Prostate gland (tissue), 2 donors: ENCODE measurements at regions not wholly inside any gene's neighbourhood (a gene's known extent, or its start where the extent isn't known, plus 50 kb on each side); places are given as distances from the start of the nearest gene placed in this dataset.

Source experiments
- DNase-seq: peaks from one replicate; pipeline ENCODE4 v3.0.0-alpha.2; 2019; ENCODE audit warnings: low spot score
- H3K27ac ChIP-seq, 2 donors: fragments of 200-600 bp; sonication (generic); 2 replicates each; pipeline ENCODE4 v1.5.1; 2017 to 2019
- H3K27me3 ChIP-seq: fragments of 200-600 bp; sonication (generic); replicated peaks from 2 replicates; pipeline ENCODE4 v1.5.1; 2019; ENCODE audit not compliant: insufficient read depth
- H3K36me3 ChIP-seq, 2 donors: fragments of 200-600 bp; sonication (generic); 1 replicate in 1 of 2; 2 replicates in 1 of 2; pipeline versions ENCODE4 v1.5.1 to v1.8.1; 2017 to 2019
- H3K4me1 ChIP-seq: fragments of 200-600 bp; sonication (generic); replicated peaks from 2 replicates; pipeline ENCODE4 v1.5.1; 2019
- H3K4me3 ChIP-seq, 2 donors: fragments of 200-600 bp; sonication (generic); 2 replicates each; pipeline ENCODE4 v1.5.1; 2017 to 2019
- H3K9me3 ChIP-seq: fragments of 200-600 bp; sonication (generic); 2 replicates; pipeline ENCODE4 v1.5.1; 2017
- POLR2A ChIP-seq: fragments of 450-650 bp; IDR thresholded peaks from one replicate; pipeline ENCODE4 v1.6.1; 2016; ENCODE audit warnings: antibody characterized with exemption, mild to moderate bottlenecking
- POLR2AphosphoS5 ChIP-seq: sonication (generic); formaldehyde crosslinking; IDR thresholded peaks from one replicate; pipeline ENCODE4 v1.6.1; 2017; ENCODE audit warnings: antibody characterized with exemption
- WGBS: methylation state at CpG from one replicate; pipeline ENCODE4 v1.1.5; 2018; 5-methylcytosine and 5-hydroxymethylcytosine counted together
- intact Hi-C: fragments of 100-400 bp; cut with DNase I; formaldehyde crosslinking; loops from one replicate; pipeline ENCODE4 v1.14.2; 2022
- TF ChIP-seq, protein P1 (sequence below), 4 experiments: fragments of 200-600 bp in 2 of 4; fragments of 450-650 bp in 2 of 4; sonication (generic) in 2 of 4; IDR thresholded peaks; 1 replicate in 3 of 4; 2 replicates in 1 of 4; pipeline ENCODE4 v1.5.1; 2016 to 2019; ENCODE audit warnings: antibody characterized with exemption in 4 of 4, mild to moderate bottlenecking in 2 of 4, moderate library complexity in 2 of 4

DNA sequence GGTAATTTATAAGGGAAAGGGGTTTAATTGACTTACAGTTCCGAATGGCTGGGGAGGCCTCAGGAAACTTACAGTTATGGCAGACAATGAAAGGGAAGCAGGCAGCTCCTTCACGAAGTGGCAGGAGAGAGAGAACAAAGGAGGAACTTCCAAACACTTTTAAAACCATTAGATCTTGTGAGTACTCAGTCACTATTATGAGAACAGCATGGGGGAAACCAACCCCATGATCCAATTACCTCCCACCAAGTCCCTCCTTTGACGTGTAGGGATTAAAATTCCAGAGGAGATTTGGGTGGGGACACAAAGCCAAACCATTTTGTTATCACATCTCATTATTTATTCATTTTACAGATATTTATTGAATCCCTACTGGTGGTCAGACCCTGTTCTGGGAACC is 822.8 kb downstream of the GALC start:
- Histone ChIP-seq H3K9me3 (no peaks in the 10 kb centered on the region), H3K36me3 (no peaks in the 10 kb centered on the region), H3K4me1 (no peaks in the 10 kb centered on the region), H3K4me3 (no peak overlapping the region), H3K27ac (no peak overlapping the region), H3K27me3 (no peaks in the 10 kb centered on the region)
- no peak for DNase-seq
- WGBS = 44% methylated on average over 3 of the region's 3 CpGs
- intact Hi-C loops = no loop called here
- TF ChIP-seq POLR2AphosphoS5 (no peak), POLR2A (no peak)
- TF ChIP-seq, protein P1, sequence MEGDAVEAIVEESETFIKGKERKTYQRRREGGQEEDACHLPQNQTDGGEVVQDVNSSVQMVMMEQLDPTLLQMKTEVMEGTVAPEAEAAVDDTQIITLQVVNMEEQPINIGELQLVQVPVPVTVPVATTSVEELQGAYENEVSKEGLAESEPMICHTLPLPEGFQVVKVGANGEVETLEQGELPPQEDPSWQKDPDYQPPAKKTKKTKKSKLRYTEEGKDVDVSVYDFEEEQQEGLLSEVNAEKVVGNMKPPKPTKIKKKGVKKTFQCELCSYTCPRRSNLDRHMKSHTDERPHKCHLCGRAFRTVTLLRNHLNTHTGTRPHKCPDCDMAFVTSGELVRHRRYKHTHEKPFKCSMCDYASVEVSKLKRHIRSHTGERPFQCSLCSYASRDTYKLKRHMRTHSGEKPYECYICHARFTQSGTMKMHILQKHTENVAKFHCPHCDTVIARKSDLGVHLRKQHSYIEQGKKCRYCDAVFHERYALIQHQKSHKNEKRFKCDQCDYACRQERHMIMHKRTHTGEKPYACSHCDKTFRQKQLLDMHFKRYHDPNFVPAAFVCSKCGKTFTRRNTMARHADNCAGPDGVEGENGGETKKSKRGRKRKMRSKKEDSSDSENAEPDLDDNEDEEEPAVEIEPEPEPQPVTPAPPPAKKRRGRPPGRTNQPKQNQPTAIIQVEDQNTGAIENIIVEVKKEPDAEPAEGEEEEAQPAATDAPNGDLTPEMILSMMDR (IDR thresholded peaks at IDR 0.05) = no peak

GRCh38 chr14:87169362-87169761 is 823.6 kb downstream of the GALC start:
- no peaks in the 10 kb centered on the region for H3K36me3 ChIP-seq

GRCh38 chr14:87161502-87161901 is 831.5 kb downstream of the GALC start:
- WGBS = 41% methylated on average over 4 of the region's 4 CpGs
- Histone ChIP-seq H3K27ac (no peak overlapping the region), H3K36me3 (no peaks in the 10 kb centered on the region), H3K9me3 (no peaks in the 10 kb centered on the region), H3K27me3 (no peaks in the 10 kb centered on the region), H3K4me1 (no peaks in the 10 kb centered on the region), H3K4me3 (no peak overlapping the region)
- no peak for DNase-seq
- TF ChIP-seq POLR2AphosphoS5 = no peak
- TF ChIP-seq, protein P1 (IDR thresholded peaks at IDR 0.05) = no peak
- no peak for TF ChIP-seq POLR2A
- intact Hi-C loops = no loop called here

More at GRCh38 chr14:87169362-87169761, 823.6 kb downstream of the GALC start:
- intact Hi-C loops = no loop called here
- Histone ChIP-seq H3K4me1 (no peaks in the 10 kb centered on the region), H3K4me3 (no peak overlapping the region), H3K9me3 (no peaks in the 10 kb centered on the region), H3K27me3 (no peaks in the 10 kb centered on the region), H3K27ac (no peak overlapping the region)
- 97% methylated on average over 2 of the region's 2 CpGs for WGBS
- DNase-seq = no peak
- TF ChIP-seq, protein P1 (IDR thresholded peaks at IDR 0.05) = no peak
- TF ChIP-seq POLR2AphosphoS5 = no peak
- no peak for TF ChIP-seq POLR2A

DNA sequence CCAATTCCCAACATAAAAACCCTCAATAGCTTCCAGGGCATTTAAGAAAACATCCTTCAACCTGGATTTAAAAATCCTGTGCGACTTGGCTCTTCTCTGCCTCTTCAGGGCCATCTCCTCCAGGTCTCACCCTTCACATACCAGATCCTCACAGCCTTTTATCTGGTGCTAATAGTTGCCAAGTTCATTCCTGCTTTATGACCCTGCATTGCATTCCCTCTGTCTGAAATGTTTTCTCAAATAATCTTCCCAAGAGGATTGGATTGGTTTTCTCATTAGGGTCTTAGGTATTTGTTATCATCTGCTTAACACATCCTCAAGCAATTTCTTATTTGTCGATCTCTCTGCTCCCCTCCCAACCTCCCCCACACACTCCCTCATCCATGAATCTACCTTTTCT is 832.0 kb downstream of the GALC start:
- no peaks in the 10 kb centered on the region for H3K36me3 ChIP-seq
- no peaks in the 10 kb centered on the region for H3K27me3 ChIP-seq
- TF ChIP-seq POLR2A (no peak), POLR2AphosphoS5 (no peak)
- TF ChIP-seq, protein P1 (IDR thresholded peaks at IDR 0.05) = no peak
- intact Hi-C loops = no loop called here
- H3K27ac ChIP-seq = no peak overlapping the region
- WGBS = 19% methylated on average over 2 of the region's 2 CpGs
- H3K9me3 ChIP-seq = no peaks in the 10 kb centered on the region
- H3K4me1 ChIP-seq = no peaks in the 10 kb centered on the region
- H3K4me3 ChIP-seq = no peak overlapping the region
- no peak for DNase-seq

DNA sequence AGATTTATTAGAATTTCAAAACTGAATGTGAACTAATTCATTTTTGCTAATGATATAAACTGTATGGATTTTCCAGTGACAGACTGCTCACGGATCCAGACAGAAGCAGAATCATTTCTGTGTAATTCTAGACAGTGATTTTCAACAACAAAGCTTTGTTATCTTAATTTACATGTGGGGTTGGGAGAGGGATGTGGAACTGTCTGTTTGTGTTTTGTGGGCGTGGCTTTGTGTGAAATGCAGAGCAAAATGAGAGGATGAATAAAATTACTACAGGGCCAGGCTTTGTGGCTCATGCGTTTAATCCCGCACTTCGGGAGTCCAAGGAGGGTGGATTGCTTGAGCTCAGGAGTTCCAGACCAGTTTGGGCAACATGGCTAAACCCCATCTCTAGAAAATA is 834.7 kb downstream of the GALC start:
- DNase-seq = no peak
- H3K9me3 ChIP-seq = no peaks in the 10 kb centered on the region
- no peak for TF ChIP-seq POLR2AphosphoS5
- TF ChIP-seq, protein P1 (IDR thresholded peaks at IDR 0.05) = no peak

More for the DNA sequence above, 834.7 kb downstream of the GALC start:
- H3K36me3 ChIP-seq = no peaks in the 10 kb centered on the region
- no peak overlapping the region for H3K4me3 ChIP-seq
- intact Hi-C loops = no loop called here
- H3K27ac ChIP-seq = no peak overlapping the region
- no peaks in the 10 kb centered on the region for H3K27me3 ChIP-seq
- 72% methylated on average over 5 of the region's 5 CpGs for WGBS
- no peaks in the 10 kb centered on the region for H3K4me1 ChIP-seq
